Keratinocyte (primary cell): ENCODE measurements at regions not wholly inside any gene's neighbourhood (a gene's known extent, or its start where the extent isn't known, plus 50 kb on each side); places are given as distances from the start of the nearest gene placed in this dataset.

Experiments
- DNase-seq: peaks from one replicate; pipeline ENCODE4 v3.0.0-alpha.2; 2011; ENCODE audit warnings: low read depth, missing footprints, low spot score
- FAIRE-seq: peaks from 2 replicates; lab custom pipeline; 2011; peaks lifted over from hg19 to GRCh38; lab: Jason Lieb, UNC
- H2AFZ ChIP-seq: 2 replicates; pipeline ENCODE4 v1.6.0; 2012; ENCODE audit warnings: low read length, control low read depth, inconsistent platforms; ENCODE audit not compliant: control insufficient read depth
- H3K27ac ChIP-seq: 2 replicates; pipeline ENCODE4 v1.5.1; 2011; ENCODE audit warnings: low read length; ENCODE audit not compliant: control insufficient read depth, insufficient read depth
- H3K27me3 ChIP-seq: 3 replicates; pipeline ENCODE4 v1.6.0; 2011; ENCODE audit warnings: low read length; ENCODE audit not compliant: control insufficient read depth, insufficient read depth; ENCODE audit errors: extremely low read depth
- H3K36me3 ChIP-seq, 2 experiments: 2 replicates in 1 of 2; 3 replicates in 1 of 2; pipeline ENCODE4 v1.5.1; 2011; ENCODE audit warnings: low read length in 2 of 2, mild to moderate bottlenecking in 1 of 2; ENCODE audit not compliant: control insufficient read depth in 2 of 2, insufficient read depth in 2 of 2; ENCODE audit errors: extremely low read depth in 1 of 2
- H3K4me1 ChIP-seq: 3 replicates; pipeline ENCODE4 v1.5.1; 2011; ENCODE audit warnings: low read length; ENCODE audit not compliant: control insufficient read depth, insufficient read depth; ENCODE audit errors: extremely low read depth
- H3K4me2 ChIP-seq: 3 replicates; pipeline ENCODE4 v1.6.0; 2011; ENCODE audit warnings: low read depth, low read length; ENCODE audit not compliant: control insufficient read depth, insufficient read depth; ENCODE audit errors: extremely low read depth
- H3K4me3 ChIP-seq, 3 experiments: fragments of 200-600 bp in 1 of 3; sonication (generic) in 1 of 3; 2 replicates in 2 of 3; 3 replicates in 1 of 3; pipeline ENCODE4 v1.5.1; 2011 to 2016; ENCODE audit warnings: low read length in 3 of 3, mild to moderate bottlenecking in 3 of 3, control low read depth in 2 of 3, inconsistent platforms in 1 of 3, low read depth in 1 of 3, mixed read lengths in 1 of 3, mixed run types in 1 of 3, moderate library complexity in 1 of 3; ENCODE audit not compliant: control insufficient read depth in 2 of 3, insufficient read depth in 2 of 3; ENCODE audit errors: extremely low read depth in 1 of 3
- H3K79me2 ChIP-seq: 2 replicates; pipeline ENCODE4 v1.6.0; 2012; ENCODE audit warnings: low read length; ENCODE audit not compliant: control insufficient read depth, insufficient read depth
- H3K9ac ChIP-seq: 3 replicates; pipeline ENCODE4 v1.6.0; 2011; ENCODE audit warnings: low read length; ENCODE audit not compliant: control insufficient read depth, insufficient read depth; ENCODE audit errors: extremely low read depth
- H3K9me1 ChIP-seq: 3 replicates; pipeline ENCODE4 v1.6.0; 2011; ENCODE audit warnings: low read length; ENCODE audit not compliant: control insufficient read depth, insufficient read depth; ENCODE audit errors: extremely low read depth
- H3K9me3 ChIP-seq: 2 replicates; pipeline ENCODE4 v1.5.1; 2012; ENCODE audit warnings: low read depth, low read length; ENCODE audit not compliant: control insufficient read depth
- H4K20me1 ChIP-seq: 3 replicates; pipeline ENCODE4 v1.6.0; 2011; ENCODE audit warnings: low read length; ENCODE audit not compliant: control insufficient read depth, insufficient read depth; ENCODE audit errors: extremely low read depth
- CTCF ChIP-seq, 3 experiments: IDR thresholded peaks in 1 of 3; conservative IDR thresholded peaks in 1 of 3; optimal IDR thresholded peaks in 1 of 3; 2 replicates in 2 of 3; 3 replicates in 1 of 3; pipeline versions ENCODE3 to v1.5.1; 2011; ENCODE audit warnings: low read length in 3 of 3, mild to moderate bottlenecking in 3 of 3, moderate library complexity in 2 of 3, control low read depth in 1 of 3, inconsistent platforms in 1 of 3; ENCODE audit not compliant: insufficient read depth in 2 of 3; ENCODE audit errors: extremely low read depth in 1 of 3
- EZH2 ChIP-seq: IDR thresholded peaks from one replicate; pipeline ENCODE4 v1.6.1; 2012; ENCODE audit warnings: inconsistent platforms, mild to moderate bottlenecking, low read length, moderate library complexity
- dilution Hi-C: fragments of 300-500 bp; cut with MboI; formaldehyde crosslinking; loops from one replicate; pipeline ENCODE4 v1.7.0; 2020; ENCODE audit warnings: low sequenced_read_pairs; ENCODE audit not compliant: extremely low pct_ligation_motif_present

GRCh38 chr21:22965455-22966135 lies 1967.4 kb downstream of the NCAM2 start:
- Histone ChIP-seq H3K36me3 (no peaks in the 10 kb centered on the region), H2AFZ (no peak overlapping the region), H3K9ac (no peak overlapping the region), H3K4me3 (no peak overlapping the region), H3K4me1 (no peaks in the 10 kb centered on the region), H3K79me2 (no peaks in the 10 kb centered on the region), H3K27me3 (no peaks in the 10 kb centered on the region), H3K27ac (no peak overlapping the region), H3K9me3 (no peaks in the 10 kb centered on the region), H3K4me2 (no peak overlapping the region), H4K20me1 (no peaks in the 10 kb centered on the region), H3K9me1 (no peaks in the 10 kb centered on the region)
- DNase-seq (no peak), FAIRE-seq (no peak)
- dilution Hi-C loops, result no loop called here
- TF ChIP-seq EZH2, result no peak
- TF ChIP-seq CTCF (optimal IDR thresholded peaks at IDR 0.05 in 1 of 3, IDR thresholded peaks at IDR 0.05 in 1 of 3, conservative IDR thresholded peaks at IDR 0.05 in 1 of 3; ENCODE audit: extremely low read depth in 1 of 3, insufficient read depth in 2 of 3, low read length in 3 of 3), result no peak

- H3K36me3 ChIP-seq, result no peaks in the 10 kb centered on the region
- H3K4me2 ChIP-seq, result no peak overlapping the region
- H3K27me3 ChIP-seq, result no peaks in the 10 kb centered on the region
- H2AFZ ChIP-seq, result no peak overlapping the region
- no peak overlapping the region for H3K9ac ChIP-seq
- no peaks in the 10 kb centered on the region for H3K4me1 ChIP-seq
- H3K9me3 ChIP-seq, result peaks cover 11% of the 10 kb centered on the region
- H3K79me2 ChIP-seq, result no peaks in the 10 kb centered on the region
- no peaks in the 10 kb centered on the region for H3K9me1 ChIP-seq
- no peak overlapping the region for H3K27ac ChIP-seq
- FAIRE-seq (no peak), DNase-seq (no peak)
- TF ChIP-seq CTCF (optimal IDR thresholded peaks at IDR 0.05 in 1 of 3, IDR thresholded peaks at IDR 0.05 in 1 of 3, conservative IDR thresholded peaks at IDR 0.05 in 1 of 3; ENCODE audit: extremely low read depth in 1 of 3, insufficient read depth in 2 of 3, low read length in 3 of 3) (no peak), EZH2 (no peak)
- dilution Hi-C loops, result no loop called here
- no peak overlapping the region for H3K4me3 ChIP-seq
- no peaks in the 10 kb centered on the region for H4K20me1 ChIP-seq
Measured at GRCh38 chr21:22981819-22982218, 1983.6 kb downstream of the NCAM2 start.
